Panc1 (cell line): ENCODE measurements at regions not wholly inside any gene's neighbourhood (a gene's known extent, or its start where the extent isn't known, plus 50 kb on each side); places are given as distances from the start of the nearest gene placed in this dataset.
"Not testable (repeated sequence)": the region's sequence is repeated elsewhere in the genome, so short reads cannot be mapped to it uniquely, and the experiment has no call there.

Source experiments
- ATAC-seq: fragments of 200-7000 bp; cut with Tn5 transposase; 2 replicates; pipeline ENCODE4 v1.9.1; 2020; ENCODE audit warnings: mild to moderate bottlenecking, moderate library complexity
- BruUV-seq: library from RNA; stranded (reverse); fragments of 400-500 nt; replicated peaks from 2 replicates; lab custom pipeline; 2021; lab: Mats Ljungman, UMichigan
- CTCF ChIA-PET: fragments of 300-600 bp; sonication (Branson Sonifier 250); formaldehyde crosslinking; loops from one replicate; lab custom pipeline; 2022; ENCODE audit warnings: antibody characterized with exemption; lab: Charles Lee
- POLR2A ChIA-PET: fragments of 300-600 bp; sonication (Branson Sonifier 250); formaldehyde crosslinking; loops from one replicate; lab custom pipeline; 2022; ENCODE audit warnings: antibody characterized with exemption; lab: Charles Lee
- DNase-seq: peaks from one replicate; pipeline ENCODE4 v3.0.0-alpha.2; 2010; ENCODE audit warnings: low read depth, low spot score
- H3K27ac ChIP-seq: 2 replicates; pipeline ENCODE4 v1.5.1; 2011; ENCODE audit warnings: mild to moderate bottlenecking, low read length, inconsistent platforms
- H3K27me3 ChIP-seq: fragments of 200-500 bp; sonication (Bioruptor generic); 2 replicates; pipeline ENCODE4 v1.6.0; 2014; ENCODE audit warnings: low read length, inconsistent platforms; ENCODE audit not compliant: control insufficient read depth, insufficient read depth
- H3K36me3 ChIP-seq: fragments of 200-500 bp; sonication (Bioruptor generic); 2 replicates; pipeline ENCODE4 v1.5.1; 2014; ENCODE audit warnings: inconsistent platforms, mild to moderate bottlenecking, low read length, moderate library complexity; ENCODE audit not compliant: control insufficient read depth, insufficient read depth
- H3K4me1 ChIP-seq: 2 replicates; pipeline ENCODE4 v1.5.1; 2011; ENCODE audit warnings: inconsistent platforms, mild to moderate bottlenecking, low read length, moderate library complexity; ENCODE audit not compliant: control insufficient read depth, insufficient read depth
- H3K4me3 ChIP-seq, 2 experiments: 2 replicates each; pipeline ENCODE4 v1.5.1; 2011 to 2012; ENCODE audit warnings: low read depth in 2 of 2, low read length in 2 of 2, mild to moderate bottlenecking in 2 of 2, inconsistent platforms in 1 of 2, moderate library complexity in 1 of 2
- H3K9me3 ChIP-seq: fragments of 200-500 bp; sonication (Bioruptor generic); 2 replicates; pipeline ENCODE4 v1.5.1; 2014; ENCODE audit warnings: low read depth, mild to moderate bottlenecking, inconsistent platforms, low read length, moderate library complexity; ENCODE audit not compliant: control insufficient read depth, insufficient read depth
- POLR2AphosphoS5 ChIP-seq: IDR thresholded peaks from 2 replicates; pipeline ENCODE4 v1.6.1; 2012; ENCODE audit warnings: mild to moderate bottlenecking, low read depth, low read length, moderate library complexity
- SIN3A ChIP-seq: IDR thresholded peaks from 2 replicates; pipeline ENCODE4 v1.6.1; 2012; ENCODE audit warnings: low read depth, mild to moderate bottlenecking, low read length, moderate library complexity, borderline replicate concordance; ENCODE audit not compliant: insufficient read depth
- TCF7L2 ChIP-seq: IDR thresholded peaks from 2 replicates; pipeline ENCODE4 v1.6.1; 2011; ENCODE audit warnings: mild to moderate bottlenecking, low read depth, low read length, inconsistent platforms
- in situ Hi-C: cut with HindIII; loops from 2 replicates; pipeline ENCODE4 v1.10.0; 2016; ENCODE audit warnings: low sequenced_read_pairs, low pct_unique_long_range_greater_than_20kb
- intact Hi-C: fragments of 100-400 bp; cut with micrococcal nuclease; formaldehyde crosslinking; loops from one replicate; pipeline ENCODE4 v1.10.0; 2022; ENCODE audit not compliant: unreplicated experiment
- TF ChIP-seq, protein P1 (sequence below): fragments of 450-650 bp; IDR thresholded peaks from 2 replicates; pipeline ENCODE4 v1.5.1; 2017; ENCODE audit warnings: mild to moderate bottlenecking
- TF ChIP-seq, protein P2 (sequence below), 2 experiments: IDR thresholded peaks; 2 replicates each; pipeline ENCODE4 v1.6.1; 2011 to 2012; ENCODE audit warnings: low read depth in 2 of 2, control low read depth in 1 of 2, low read length in 1 of 2, mild to moderate bottlenecking in 1 of 2, moderate library complexity in 1 of 2; ENCODE audit not compliant: insufficient read depth in 1 of 2

DNA sequence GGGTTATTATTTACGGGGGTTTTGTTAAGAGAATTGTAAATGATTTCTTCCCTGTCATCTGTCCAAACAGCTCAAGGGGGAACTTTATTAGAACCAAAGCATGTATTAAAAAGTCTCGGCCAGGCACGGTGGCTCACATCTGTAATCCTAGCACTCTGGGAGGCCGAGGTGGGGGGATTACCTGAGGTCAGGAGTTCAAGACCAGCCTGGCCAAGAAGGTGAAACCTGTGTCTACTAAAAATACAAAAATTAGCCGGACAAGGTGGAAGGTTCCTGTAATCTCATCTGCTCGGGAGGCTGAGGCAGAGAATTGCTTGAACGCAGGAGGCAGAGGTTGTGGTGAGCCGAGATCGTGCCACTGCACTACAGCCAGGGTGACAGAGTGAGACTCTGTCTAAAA, 4486.6 kb upstream of the OR11H1 start:
- BruUV-seq, H3K27ac ChIP-seq, H3K36me3 ChIP-seq, H3K4me1 ChIP-seq, CTCF ChIA-PET, DNase-seq, H3K27me3 ChIP-seq, intact Hi-C loops, POLR2A ChIA-PET, H3K4me3 ChIP-seq, H3K9me3 ChIP-seq, in situ Hi-C loops, ATAC-seq: not testable (repeated sequence)

DNA sequence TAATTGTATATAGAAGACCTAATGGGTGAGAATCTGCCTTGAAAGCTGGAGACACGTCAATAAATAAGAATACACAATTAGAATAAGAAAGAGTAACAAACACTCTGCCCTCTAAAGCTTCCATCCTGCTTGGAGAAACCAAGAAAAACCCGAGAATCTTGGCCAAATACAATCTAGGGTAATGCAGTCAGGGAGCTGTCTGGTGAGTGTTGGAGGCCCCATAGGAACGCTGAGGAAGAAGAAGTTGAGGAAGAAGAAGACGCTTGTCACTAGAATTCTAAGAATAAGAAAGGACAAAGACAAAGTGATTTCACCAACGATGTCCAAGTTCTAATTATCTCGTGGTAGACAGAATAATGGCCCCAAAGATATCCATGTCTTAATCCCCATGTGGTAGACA, 4485.9 kb upstream of the OR11H1 start:
- ChIA-PET CTCF (no interaction called here), POLR2A (no interaction called here)
- Histone ChIP-seq H3K4me1 (no peaks in the 10 kb centered on the region), H3K4me3 (no peak overlapping the region), H3K36me3 (no peaks in the 10 kb centered on the region), H3K27ac (no peak overlapping the region), H3K9me3 (no peaks in the 10 kb centered on the region), H3K27me3 (no peaks in the 10 kb centered on the region)
- DNase-seq (no peak), ATAC-seq (no peak)
- in situ Hi-C loops (no loop called here), intact Hi-C loops (no loop called here)
- TF ChIP-seq SIN3A (no peak), TCF7L2 (no peak), POLR2AphosphoS5 (no peak)
- TF ChIP-seq, protein P1, sequence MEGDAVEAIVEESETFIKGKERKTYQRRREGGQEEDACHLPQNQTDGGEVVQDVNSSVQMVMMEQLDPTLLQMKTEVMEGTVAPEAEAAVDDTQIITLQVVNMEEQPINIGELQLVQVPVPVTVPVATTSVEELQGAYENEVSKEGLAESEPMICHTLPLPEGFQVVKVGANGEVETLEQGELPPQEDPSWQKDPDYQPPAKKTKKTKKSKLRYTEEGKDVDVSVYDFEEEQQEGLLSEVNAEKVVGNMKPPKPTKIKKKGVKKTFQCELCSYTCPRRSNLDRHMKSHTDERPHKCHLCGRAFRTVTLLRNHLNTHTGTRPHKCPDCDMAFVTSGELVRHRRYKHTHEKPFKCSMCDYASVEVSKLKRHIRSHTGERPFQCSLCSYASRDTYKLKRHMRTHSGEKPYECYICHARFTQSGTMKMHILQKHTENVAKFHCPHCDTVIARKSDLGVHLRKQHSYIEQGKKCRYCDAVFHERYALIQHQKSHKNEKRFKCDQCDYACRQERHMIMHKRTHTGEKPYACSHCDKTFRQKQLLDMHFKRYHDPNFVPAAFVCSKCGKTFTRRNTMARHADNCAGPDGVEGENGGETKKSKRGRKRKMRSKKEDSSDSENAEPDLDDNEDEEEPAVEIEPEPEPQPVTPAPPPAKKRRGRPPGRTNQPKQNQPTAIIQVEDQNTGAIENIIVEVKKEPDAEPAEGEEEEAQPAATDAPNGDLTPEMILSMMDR = no peak
- TF ChIP-seq, protein P2, sequence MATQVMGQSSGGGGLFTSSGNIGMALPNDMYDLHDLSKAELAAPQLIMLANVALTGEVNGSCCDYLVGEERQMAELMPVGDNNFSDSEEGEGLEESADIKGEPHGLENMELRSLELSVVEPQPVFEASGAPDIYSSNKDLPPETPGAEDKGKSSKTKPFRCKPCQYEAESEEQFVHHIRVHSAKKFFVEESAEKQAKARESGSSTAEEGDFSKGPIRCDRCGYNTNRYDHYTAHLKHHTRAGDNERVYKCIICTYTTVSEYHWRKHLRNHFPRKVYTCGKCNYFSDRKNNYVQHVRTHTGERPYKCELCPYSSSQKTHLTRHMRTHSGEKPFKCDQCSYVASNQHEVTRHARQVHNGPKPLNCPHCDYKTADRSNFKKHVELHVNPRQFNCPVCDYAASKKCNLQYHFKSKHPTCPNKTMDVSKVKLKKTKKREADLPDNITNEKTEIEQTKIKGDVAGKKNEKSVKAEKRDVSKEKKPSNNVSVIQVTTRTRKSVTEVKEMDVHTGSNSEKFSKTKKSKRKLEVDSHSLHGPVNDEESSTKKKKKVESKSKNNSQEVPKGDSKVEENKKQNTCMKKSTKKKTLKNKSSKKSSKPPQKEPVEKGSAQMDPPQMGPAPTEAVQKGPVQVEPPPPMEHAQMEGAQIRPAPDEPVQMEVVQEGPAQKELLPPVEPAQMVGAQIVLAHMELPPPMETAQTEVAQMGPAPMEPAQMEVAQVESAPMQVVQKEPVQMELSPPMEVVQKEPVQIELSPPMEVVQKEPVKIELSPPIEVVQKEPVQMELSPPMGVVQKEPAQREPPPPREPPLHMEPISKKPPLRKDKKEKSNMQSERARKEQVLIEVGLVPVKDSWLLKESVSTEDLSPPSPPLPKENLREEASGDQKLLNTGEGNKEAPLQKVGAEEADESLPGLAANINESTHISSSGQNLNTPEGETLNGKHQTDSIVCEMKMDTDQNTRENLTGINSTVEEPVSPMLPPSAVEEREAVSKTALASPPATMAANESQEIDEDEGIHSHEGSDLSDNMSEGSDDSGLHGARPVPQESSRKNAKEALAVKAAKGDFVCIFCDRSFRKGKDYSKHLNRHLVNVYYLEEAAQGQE (IDR thresholded peaks at IDR 0.05; ENCODE audit: insufficient read depth in 1 of 2, low read depth in 2 of 2, low read length in 1 of 2) = no peak
- no TSS peak for BruUV-seq

DNA sequence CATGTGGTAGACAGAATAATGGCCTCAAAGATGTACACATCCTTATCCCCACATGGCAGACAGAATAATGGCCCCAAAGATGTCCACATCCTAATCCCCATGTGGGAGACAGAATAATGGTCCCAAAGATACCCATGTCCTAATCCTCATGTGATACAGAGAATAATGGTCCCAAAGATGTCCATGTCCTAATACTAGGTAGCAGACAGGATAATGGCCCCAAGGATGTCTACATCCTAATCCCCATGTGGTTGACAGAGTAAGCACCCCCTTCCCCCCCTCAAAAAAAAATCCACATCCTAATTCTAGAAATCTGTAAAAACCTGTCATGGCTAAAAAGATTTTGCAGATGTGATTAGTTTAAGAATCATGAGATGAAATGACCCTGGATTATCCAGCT, 4484.7 kb upstream of the OR11H1 start:
- in situ Hi-C loops, H3K9me3 ChIP-seq, BruUV-seq: not testable (repeated sequence)

DNA sequence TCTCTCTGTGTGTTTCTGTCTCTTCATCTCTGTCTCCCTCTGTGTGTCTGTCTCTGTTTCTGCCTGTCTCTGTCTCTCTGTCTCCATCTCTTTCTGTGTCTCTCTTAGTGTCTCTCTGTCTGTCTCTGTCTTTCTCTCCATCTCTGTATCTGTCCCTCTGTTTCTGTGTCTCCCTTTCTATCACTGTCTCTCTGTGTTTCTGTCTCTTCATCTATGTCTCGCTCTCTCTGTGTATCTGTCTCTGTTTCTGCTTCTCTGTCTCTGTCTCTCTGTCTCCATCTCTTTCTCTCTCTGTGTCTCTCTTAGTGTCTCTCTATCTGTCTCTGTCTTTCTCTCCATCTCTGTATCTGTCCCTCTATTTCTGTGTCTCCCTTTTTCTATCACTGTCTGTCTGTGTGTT, 4479.1 kb upstream of the OR11H1 start:
- intact Hi-C loops, H3K27ac ChIP-seq, H3K27me3 ChIP-seq, POLR2A ChIA-PET, H3K4me1 ChIP-seq, CTCF ChIA-PET, BruUV-seq, ATAC-seq, H3K36me3 ChIP-seq, in situ Hi-C loops, DNase-seq, H3K4me3 ChIP-seq, H3K9me3 ChIP-seq: not testable (repeated sequence)

More for the DNA sequence above, 4484.7 kb upstream of the OR11H1 start:
- H3K4me3 ChIP-seq, H3K27me3 ChIP-seq, H3K4me1 ChIP-seq, H3K36me3 ChIP-seq, POLR2A ChIA-PET, H3K27ac ChIP-seq, ATAC-seq, CTCF ChIA-PET, intact Hi-C loops, DNase-seq: not testable (repeated sequence)

DNA sequence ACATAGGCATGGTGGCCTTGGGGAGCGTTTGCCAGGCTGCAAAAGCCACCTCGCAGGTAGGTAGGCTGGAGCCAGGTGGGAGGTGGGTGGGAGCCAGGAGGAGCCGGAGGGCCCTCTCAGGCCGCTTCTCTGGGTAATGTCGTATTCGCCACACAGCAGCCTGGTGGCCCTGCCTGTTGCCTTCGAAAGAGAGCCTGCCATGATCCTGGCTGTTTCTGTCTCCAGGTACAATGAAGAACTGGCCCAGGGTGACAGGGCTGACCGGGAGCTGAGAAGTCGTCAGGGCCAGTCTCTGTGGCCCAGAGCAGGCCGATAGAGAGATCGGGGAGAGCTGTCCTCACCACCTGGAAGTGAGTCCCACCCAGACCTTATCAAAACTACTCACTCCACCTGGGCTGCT, 4477.8 kb upstream of the OR11H1 start:
- intact Hi-C loops, ATAC-seq: not testable (repeated sequence)

More for the DNA sequence above, 4477.8 kb upstream of the OR11H1 start:
- H3K27me3 ChIP-seq, in situ Hi-C loops, H3K27ac ChIP-seq, H3K4me1 ChIP-seq, H3K9me3 ChIP-seq, BruUV-seq, H3K36me3 ChIP-seq, CTCF ChIA-PET, POLR2A ChIA-PET, DNase-seq, H3K4me3 ChIP-seq: not testable (repeated sequence)
